ENCODE measurements at regions not wholly inside any gene's neighbourhood (a gene's known extent, or its start where the extent isn't known, plus 50 kb on each side); places are given as distances from the start of the nearest gene placed in this dataset.

GRCh38 chr16:48942996-48943395, 333.0 kb upstream of the N4BP1 start:
- H3K4me3 ChIP-seq, result no peak overlapping the region
- in situ Hi-C loops (cut with MboI; ENCODE audit: low sequenced_read_pairs in 4 of 4), result no loop called here
- ATAC-seq (no peak), DNase-seq (no peak)
- no peaks in the 10 kb centered on the region for H3K9me3 ChIP-seq
- H3K36me3 ChIP-seq, result no peaks in the 10 kb centered on the region
- TF ChIP-seq CTCF (IDR thresholded peaks at IDR 0.05 in 4 of 5, conservative IDR thresholded peaks at IDR 0.05 in 1 of 5), result no peak
- no peak for TF ChIP-seq POLR2A (IDR thresholded peaks at IDR 0.05)
- no peak overlapping the region for H3K27ac ChIP-seq
- H3K27me3 ChIP-seq, result no peaks in the 10 kb centered on the region
- no peaks in the 10 kb centered on the region for H3K4me1 ChIP-seq
- intact Hi-C loops (cut with DNase I; ENCODE audit: low total_unique reads), result no loop called here

- H3K27ac ChIP-seq, result no peak overlapping the region
- no peaks in the 10 kb centered on the region for H3K27me3 ChIP-seq
- H3K4me3 ChIP-seq, result no peak overlapping the region
- no peaks in the 10 kb centered on the region for H3K36me3 ChIP-seq
- in situ Hi-C loops (cut with MboI; ENCODE audit: low sequenced_read_pairs in 4 of 4) (no loop called here), intact Hi-C loops (cut with DNase I; ENCODE audit: low total_unique reads) (no loop called here)
- TF ChIP-seq CTCF (IDR thresholded peaks at IDR 0.05 in 4 of 5, conservative IDR thresholded peaks at IDR 0.05 in 1 of 5), result no peak
- no peak for TF ChIP-seq POLR2A (IDR thresholded peaks at IDR 0.05)
- H3K9me3 ChIP-seq, result no peaks in the 10 kb centered on the region
- DNase-seq (no peak), ATAC-seq (no peak)
- H3K4me1 ChIP-seq, result no peaks in the 10 kb centered on the region
Measured at GRCh38 chr16:48936811-48937210, 326.8 kb upstream of the N4BP1 start.

- Histone ChIP-seq H3K4me3 (no peak overlapping the region), H3K27me3 (no peaks in the 10 kb centered on the region), H3K36me3 (no peaks in the 10 kb centered on the region), H3K4me1 (no peaks in the 10 kb centered on the region), H3K9me3 (no peaks in the 10 kb centered on the region), H3K27ac (no peak overlapping the region)
- intact Hi-C loops (cut with DNase I; ENCODE audit: low total_unique reads), result no loop called here
- in situ Hi-C loops (cut with MboI; ENCODE audit: low sequenced_read_pairs in 4 of 4), result no loop called here
- no peak for ATAC-seq
- no peak for TF ChIP-seq POLR2A (IDR thresholded peaks at IDR 0.05)
- no peak for TF ChIP-seq CTCF (IDR thresholded peaks at IDR 0.05 in 4 of 5, conservative IDR thresholded peaks at IDR 0.05 in 1 of 5)
- DNase-seq, result no peak
Measured at GRCh38 chr16:48932216-48932855, 322.4 kb upstream of the N4BP1 start.

- DNase-seq, result no peak
Measured at GRCh38 chr16:48930951-48931553, 321.1 kb upstream of the N4BP1 start.

More at GRCh38 chr16:48930951-48931553, 321.1 kb upstream of the N4BP1 start:
- in situ Hi-C loops (cut with MboI; ENCODE audit: low sequenced_read_pairs in 4 of 4) (no loop called here), intact Hi-C loops (cut with DNase I; ENCODE audit: low total_unique reads) (no loop called here)
- Histone ChIP-seq H3K36me3 (no peaks in the 10 kb centered on the region), H3K9me3 (no peaks in the 10 kb centered on the region), H3K4me3 (no peak overlapping the region), H3K27me3 (no peaks in the 10 kb centered on the region), H3K4me1 (no peaks in the 10 kb centered on the region), H3K27ac (no peak overlapping the region)
- TF ChIP-seq POLR2A (IDR thresholded peaks at IDR 0.05), result no peak
- no peak for TF ChIP-seq CTCF (IDR thresholded peaks at IDR 0.05 in 4 of 5, conservative IDR thresholded peaks at IDR 0.05 in 1 of 5)
- no peak for ATAC-seq

All from gastrocnemius medialis (tissue), 4 donors.